Stimulated activated CD8-positive, alpha-beta memory T cell treated with anti-CD3 and anti-CD28 coated beads, Interleukin-2, amount 100 ng/mL, for 1 hour (primary cell): ENCODE measurements at regions not wholly inside any gene's neighbourhood (a gene's known extent, or its start where the extent isn't known, plus 50 kb on each side); places are given as distances from the start of the nearest gene placed in this dataset.
"Not testable (repeated sequence)": the region's sequence is repeated elsewhere in the genome, so short reads cannot be mapped to it uniquely, and the experiment has no call there.

Source experiments
- DNase-seq, 2 donors: peaks; one replicate each; pipeline ENCODE4 v3.0.0-alpha.2; 2020; ENCODE audit warnings: low read depth in 2 of 2

GRCh38 chr5:154702477-154702876, 52.7 kb upstream of the LARP1 start:
- no peak for DNase-seq

DNA sequence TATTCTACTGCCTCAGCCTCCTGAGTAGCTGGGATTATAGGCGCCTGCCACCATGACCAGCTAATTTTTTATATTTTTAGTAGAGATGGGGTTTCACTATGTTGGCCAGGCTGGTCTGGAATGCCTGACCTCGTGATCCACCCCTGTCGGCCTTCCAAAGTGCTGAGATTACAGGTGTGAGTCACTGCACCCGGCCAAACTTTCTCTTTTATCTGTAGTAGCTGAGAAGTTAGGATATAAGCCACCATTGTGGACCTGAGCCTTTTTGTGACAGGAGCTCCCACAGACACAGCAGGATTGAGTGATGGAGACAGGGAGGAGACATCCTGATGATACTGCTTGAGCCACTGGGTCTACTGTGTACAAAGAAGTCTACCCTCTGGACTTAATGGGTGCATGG, 53.5 kb upstream of the LARP1 start:
- not testable (repeated sequence) for DNase-seq

GRCh38 chr5:154701181-154701580, 54.0 kb upstream of the LARP1 start:
- no peak for DNase-seq

GRCh38 chr5:154700289-154700928, 54.8 kb upstream of the LARP1 start:
- DNase-seq, result not testable (repeated sequence)

- no peak for DNase-seq
These were observed 56.4 kb upstream of the LARP1 start for GRCh38 chr5:154698763-154699162.

DNA sequence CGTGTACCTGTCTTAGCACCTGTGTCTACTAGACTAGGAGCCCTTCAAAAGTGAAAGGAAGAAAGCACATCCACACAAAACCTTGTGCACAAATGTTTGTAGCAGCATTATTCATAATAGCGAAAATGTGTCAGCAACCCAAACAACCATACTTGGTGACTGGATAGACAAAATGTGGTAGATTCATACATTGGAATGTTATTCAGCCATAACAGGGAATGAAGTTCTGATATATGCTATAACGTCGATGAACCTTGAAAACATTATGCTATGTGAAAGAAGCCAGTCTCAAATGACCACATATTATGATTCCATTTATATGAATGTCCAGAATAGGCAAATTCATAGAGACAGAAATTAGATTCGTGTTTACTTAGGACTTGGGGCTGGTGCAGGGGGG, 57.8 kb upstream of the LARP1 start:
- DNase-seq, result no peak

DNA sequence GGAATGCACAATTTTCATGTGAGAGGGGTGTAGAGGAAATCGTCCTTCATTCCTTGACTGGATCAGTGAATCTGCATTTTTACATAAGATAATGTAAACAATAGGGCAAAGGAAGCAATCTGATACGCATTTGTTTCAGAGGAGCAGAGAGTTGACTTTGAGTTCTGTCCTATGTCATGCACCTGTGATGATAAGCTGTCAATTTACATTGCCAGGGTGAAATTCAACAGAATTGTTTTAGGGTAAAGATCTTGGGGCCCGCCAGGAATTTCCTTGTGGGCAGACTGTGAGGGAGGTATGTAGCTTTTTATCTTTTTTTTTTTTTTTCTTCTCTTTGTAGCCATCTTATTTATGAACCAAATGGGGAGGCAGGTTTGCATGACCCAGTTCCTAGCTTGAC, 58.3 kb upstream of the LARP1 start:
- DNase-seq, result no peak

- no peak for DNase-seq
These were observed 61.0 kb upstream of the LARP1 start for GRCh38 chr5:154694159-154694558.

DNA sequence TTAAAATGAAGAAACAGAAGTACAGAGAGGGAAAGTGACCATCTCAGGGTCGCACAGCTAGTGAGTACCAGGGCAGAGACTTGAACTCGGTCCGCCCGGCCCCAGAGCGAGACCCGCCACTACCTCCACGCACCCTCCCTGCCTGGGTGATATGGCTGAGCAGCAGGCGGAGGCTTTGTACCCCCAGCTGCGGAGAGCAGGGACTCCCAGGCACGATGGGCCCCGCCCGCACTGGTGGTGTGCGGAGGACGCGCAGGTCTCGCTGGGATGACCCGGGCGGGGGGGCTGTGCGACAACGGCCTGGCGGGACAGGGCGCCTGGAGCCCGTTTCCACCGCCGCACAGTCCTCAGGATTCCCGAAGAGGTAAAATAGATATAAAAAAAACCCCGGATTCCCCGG, 64.7 kb upstream of the LARP1 start:
- no peak for DNase-seq

DNA sequence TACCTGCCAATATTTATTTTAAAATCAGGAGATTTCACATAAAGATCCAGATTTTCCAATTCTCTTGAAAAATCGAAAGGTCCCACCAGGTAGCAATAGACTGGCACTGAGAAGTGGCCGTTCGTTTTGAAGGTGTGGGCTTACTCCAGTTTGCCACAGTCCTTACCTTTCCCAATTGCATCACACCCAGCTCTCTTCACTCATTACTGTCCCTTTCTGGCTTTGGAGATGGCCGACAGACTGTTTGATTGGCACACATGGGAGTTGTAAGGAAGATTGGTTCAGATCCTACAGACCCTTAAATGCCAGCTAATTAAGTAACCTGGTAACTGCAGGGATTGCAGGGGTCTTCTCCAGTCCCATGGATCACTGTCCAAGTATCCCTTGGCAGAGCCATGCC, 68.7 kb upstream of the LARP1 start:
- no peak for DNase-seq

GRCh38 chr5:154683101-154683880, 71.9 kb upstream of the LARP1 start:
- DNase-seq, result no peak

DNA sequence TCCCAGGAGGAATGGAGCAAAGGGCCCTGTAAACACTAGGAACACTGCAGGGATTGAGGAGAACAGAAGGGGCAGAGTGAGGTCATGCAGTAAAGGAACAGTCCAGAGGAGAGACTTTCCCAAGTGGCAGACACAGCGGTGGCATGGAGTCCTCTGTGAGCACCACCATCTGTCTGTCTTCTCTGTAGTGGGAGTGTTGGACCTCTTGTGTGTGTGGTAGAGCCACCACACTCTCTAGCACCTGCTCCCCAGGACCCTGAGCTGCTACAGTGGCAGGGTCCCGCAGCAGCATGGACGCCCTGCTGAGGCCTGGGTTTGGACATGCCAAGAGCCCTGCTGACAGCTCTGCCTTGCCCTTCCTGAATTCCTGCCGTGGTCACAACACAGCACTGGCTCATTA, 75.7 kb upstream of the LARP1 start:
- DNase-seq, result no peak

DNA sequence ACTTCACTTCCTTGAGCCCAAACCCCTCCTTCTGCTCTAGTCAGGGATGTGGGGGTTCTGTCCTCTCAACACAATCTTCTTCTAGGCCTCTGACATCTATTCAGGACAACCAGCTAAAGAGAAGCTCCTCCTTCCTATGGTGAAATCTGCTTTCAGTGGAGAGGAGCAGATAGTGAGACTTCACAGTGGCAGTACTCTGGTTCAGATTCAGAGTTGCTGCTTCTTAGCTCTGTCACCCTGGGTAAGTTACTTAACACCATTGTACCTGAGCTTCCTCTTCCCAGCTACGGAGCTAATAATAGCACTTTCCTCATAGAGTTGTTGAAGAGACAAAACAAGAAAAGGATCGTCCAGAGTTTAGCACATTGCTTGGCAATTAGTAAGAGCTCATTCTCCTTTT, 77.3 kb upstream of the LARP1 start:
- DNase-seq, result no peak

GRCh38 chr5:154676508-154676907, 78.7 kb upstream of the LARP1 start:
- no peak for DNase-seq

- no peak for DNase-seq
These were observed 81.1 kb upstream of the LARP1 start for GRCh38 chr5:154674029-154674428.

GRCh38 chr5:154673506-154673905, 81.7 kb upstream of the LARP1 start:
- no peak for DNase-seq

DNA sequence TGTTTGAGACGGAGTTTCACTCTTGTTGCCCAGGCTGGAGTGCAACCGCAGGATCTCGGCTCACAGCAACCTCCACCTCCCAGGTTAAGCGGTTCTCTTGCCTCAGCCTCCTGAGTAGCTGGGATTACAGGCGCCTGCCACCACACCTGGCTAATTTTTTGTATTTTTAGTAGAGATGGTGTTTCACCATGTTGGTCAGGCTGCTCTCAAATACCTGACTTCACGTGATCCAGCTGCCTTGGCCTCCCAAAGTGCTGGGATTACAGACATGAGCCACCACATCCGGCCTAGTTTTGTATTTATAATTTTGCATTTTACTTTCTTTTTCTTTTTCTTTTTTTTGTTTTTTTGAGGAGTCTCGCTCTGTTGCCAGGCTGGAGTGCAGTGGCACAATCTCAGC, 85.3 kb upstream of the LARP1 start:
- not testable (repeated sequence) for DNase-seq

DNA sequence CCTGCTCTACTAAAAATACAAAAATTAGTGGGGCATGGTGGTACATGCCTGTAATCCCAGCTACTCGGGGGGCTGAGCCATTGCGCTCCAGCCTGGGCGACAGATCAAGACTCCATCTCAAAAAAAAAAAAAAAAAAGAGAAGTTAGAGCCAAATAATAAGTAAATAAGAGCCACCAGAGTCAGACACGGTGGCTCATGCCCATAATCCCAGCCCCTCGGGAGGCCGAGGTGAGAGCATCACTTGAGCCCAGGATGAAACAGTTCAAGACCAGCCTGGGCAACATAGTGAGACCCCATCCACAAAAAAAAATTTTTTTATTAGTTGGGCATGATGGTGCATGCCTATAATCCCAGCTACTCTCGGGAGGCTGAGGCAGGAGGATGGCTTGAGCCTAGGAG, 85.8 kb upstream of the LARP1 start:
- no peak for DNase-seq

GRCh38 chr5:154664869-154665268, 90.3 kb upstream of the LARP1 start:
- DNase-seq, result no peak

DNA sequence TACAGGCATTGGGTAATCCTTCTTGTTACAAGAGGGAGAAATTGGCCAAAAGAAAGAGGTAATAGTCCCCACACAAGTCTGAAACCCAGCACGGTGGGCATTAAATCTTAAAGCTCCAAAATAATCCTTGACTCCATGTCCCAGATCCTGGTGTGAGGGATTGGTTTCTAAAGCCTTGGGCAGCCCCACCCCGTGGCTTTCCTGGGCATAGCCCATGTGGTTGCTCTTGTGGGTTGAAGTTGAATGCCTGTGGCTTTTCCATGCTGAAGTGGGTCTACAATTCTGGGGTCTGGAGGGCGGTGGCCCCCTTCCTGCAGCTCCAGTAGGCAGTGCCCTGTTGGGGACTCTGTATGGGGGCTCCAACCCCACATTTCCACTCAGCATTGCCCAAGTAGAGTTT, 91.8 kb upstream of the LARP1 start:
- no peak for DNase-seq

DNA sequence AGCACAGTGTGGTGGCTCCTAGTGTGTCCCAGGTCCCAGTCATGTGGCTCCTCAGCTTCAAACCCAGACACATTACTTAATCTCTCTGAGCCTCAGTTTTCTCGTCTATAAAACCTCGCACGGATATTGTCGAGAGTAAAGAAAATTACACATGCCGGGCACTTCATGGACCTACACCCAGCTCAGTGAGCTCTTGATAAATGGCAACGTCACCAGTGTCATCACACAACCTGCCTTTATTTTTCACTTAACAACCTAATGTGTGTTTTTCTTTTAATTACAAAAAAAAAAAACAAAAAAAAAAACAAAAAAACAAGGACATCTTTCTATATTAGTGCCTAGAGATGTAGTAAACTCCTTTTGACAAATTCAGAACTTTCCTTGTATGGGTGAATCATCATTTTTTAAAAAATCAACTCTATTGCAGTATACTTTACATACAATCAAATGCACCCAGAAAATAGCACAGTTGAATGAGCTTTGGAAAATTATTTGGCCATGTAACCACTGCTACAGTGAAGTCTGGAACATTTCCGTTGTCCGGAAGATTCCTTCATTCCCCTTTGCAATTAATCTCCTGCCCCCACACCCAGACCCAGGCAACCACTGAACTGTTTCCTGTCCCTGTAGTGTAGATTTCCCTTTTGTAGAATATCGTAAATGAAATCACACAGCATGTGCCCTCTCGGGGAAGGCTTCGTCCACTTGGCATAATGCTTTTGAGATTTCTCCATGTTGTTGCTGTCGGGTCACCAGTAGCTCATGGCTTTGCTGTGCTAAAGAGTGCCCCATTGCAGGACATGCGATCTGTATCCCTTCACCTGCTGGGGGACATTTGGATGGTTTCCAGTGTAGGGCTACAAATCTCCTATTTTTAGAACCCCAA, 100.4 kb upstream of the LARP1 start:
- no peak for DNase-seq

- DNase-seq, result no peak
These were observed 101.3 kb upstream of the LARP1 start for GRCh38 chr5:154653764-154654485.
